OCI-LY1 (cell line): ENCODE measurements at regions not wholly inside any gene's neighbourhood (a gene's known extent, or its start where the extent isn't known, plus 50 kb on each side); places are given as distances from the start of the nearest gene placed in this dataset.

ENCODE experiments used
- H2AFZ ChIP-seq: fragments of 200-600 bp; sonication (generic), shearing (Covaris generic); 2 replicates; pipeline ENCODE4 v1.6.0; 2014; ENCODE audit warnings: antibody characterized with exemption, mild to moderate bottlenecking, low read length
- H3F3A ChIP-seq: fragments of 200-600 bp; sonication (generic), shearing (Covaris generic); 2 replicates; pipeline ENCODE4 v1.6.0; 2014; ENCODE audit warnings: mild to moderate bottlenecking, antibody characterized with exemption, low read length, moderate library complexity; ENCODE audit not compliant: insufficient read depth
- H3K27ac ChIP-seq: fragments of 200-600 bp; sonication (generic); 2 replicates; pipeline ENCODE4 v1.5.1; 2014; ENCODE audit warnings: low read length, mixed run types, mild to moderate bottlenecking, low read depth; ENCODE audit not compliant: poor library complexity, severe bottlenecking
- H3K27me3 ChIP-seq: fragments of 200-600 bp; sonication (generic); 2 replicates; pipeline ENCODE4 v1.6.0; 2014; ENCODE audit warnings: antibody characterized with exemption, mild to moderate bottlenecking, low read length, moderate library complexity; ENCODE audit not compliant: insufficient read depth
- H3K36me3 ChIP-seq: fragments of 200-600 bp; sonication (generic); 2 replicates; pipeline ENCODE4 v1.6.1; 2014; ENCODE audit warnings: mild to moderate bottlenecking, antibody characterized with exemption, low read length, moderate library complexity, mixed read lengths; ENCODE audit not compliant: insufficient read depth
- H3K4me1 ChIP-seq: fragments of 200-600 bp; sonication (generic); 2 replicates; pipeline ENCODE4 v1.5.1; 2014; ENCODE audit warnings: mild to moderate bottlenecking, low read length, moderate library complexity; ENCODE audit not compliant: insufficient read depth, severe bottlenecking
- H3K4me2 ChIP-seq: fragments of 200-600 bp; sonication (generic), shearing (Covaris generic); 2 replicates; pipeline ENCODE4 v1.6.1; 2014; ENCODE audit warnings: low read length
- H3K4me3 ChIP-seq: fragments of 200-600 bp; sonication (generic); 2 replicates; pipeline ENCODE4 v1.5.1; 2014; ENCODE audit warnings: low read length, low read depth, mild to moderate bottlenecking, mixed read lengths; ENCODE audit not compliant: poor library complexity, severe bottlenecking
- H3K79me2 ChIP-seq: fragments of 200-600 bp; shearing (Covaris generic); 2 replicates; pipeline ENCODE4 v1.6.1; 2016; ENCODE audit warnings: mixed run types, low read length, mixed read lengths; ENCODE audit not compliant: insufficient read depth
- H3K9ac ChIP-seq: fragments of 200-600 bp; sonication (generic), shearing (Covaris generic); 2 replicates; pipeline ENCODE4 v1.6.1; 2014; ENCODE audit warnings: mild to moderate bottlenecking, low read length, mixed read lengths
- H3K9me2 ChIP-seq: fragments of 200-600 bp; sonication (generic), shearing (Covaris generic); 2 replicates; pipeline ENCODE4 v1.6.1; 2014; ENCODE audit warnings: low read depth, mild to moderate bottlenecking, low read length, mixed read lengths
- H3K9me3 ChIP-seq: fragments of 200-600 bp; shearing (Covaris generic); 2 replicates; pipeline ENCODE4 v1.6.1; 2014; ENCODE audit warnings: low read length, mixed read lengths
- H4K20me1 ChIP-seq: fragments of 200-600 bp; sonication (generic), shearing (Covaris generic); 2 replicates; pipeline ENCODE4 v1.6.0; 2016; ENCODE audit warnings: mild to moderate bottlenecking, low read length; ENCODE audit not compliant: insufficient read depth
- EZH2 ChIP-seq: fragments of 200-600 bp; sonication (generic), shearing (Covaris generic); IDR thresholded peaks from 2 replicates; pipeline ENCODE4 v1.8.0; 2017; ENCODE audit warnings: borderline replicate concordance, mixed run types, mild to moderate bottlenecking, antibody characterized with exemption, low read length, moderate library complexity, mixed read lengths
- TF ChIP-seq, protein P1 (sequence below): fragments of 200-600 bp; sonication (generic), shearing (Covaris generic); IDR thresholded peaks from 2 replicates; pipeline ENCODE4 v1.5.1; 2017; ENCODE audit warnings: mild to moderate bottlenecking, antibody characterized with exemption, low read length, moderate library complexity, mixed read lengths

DNA sequence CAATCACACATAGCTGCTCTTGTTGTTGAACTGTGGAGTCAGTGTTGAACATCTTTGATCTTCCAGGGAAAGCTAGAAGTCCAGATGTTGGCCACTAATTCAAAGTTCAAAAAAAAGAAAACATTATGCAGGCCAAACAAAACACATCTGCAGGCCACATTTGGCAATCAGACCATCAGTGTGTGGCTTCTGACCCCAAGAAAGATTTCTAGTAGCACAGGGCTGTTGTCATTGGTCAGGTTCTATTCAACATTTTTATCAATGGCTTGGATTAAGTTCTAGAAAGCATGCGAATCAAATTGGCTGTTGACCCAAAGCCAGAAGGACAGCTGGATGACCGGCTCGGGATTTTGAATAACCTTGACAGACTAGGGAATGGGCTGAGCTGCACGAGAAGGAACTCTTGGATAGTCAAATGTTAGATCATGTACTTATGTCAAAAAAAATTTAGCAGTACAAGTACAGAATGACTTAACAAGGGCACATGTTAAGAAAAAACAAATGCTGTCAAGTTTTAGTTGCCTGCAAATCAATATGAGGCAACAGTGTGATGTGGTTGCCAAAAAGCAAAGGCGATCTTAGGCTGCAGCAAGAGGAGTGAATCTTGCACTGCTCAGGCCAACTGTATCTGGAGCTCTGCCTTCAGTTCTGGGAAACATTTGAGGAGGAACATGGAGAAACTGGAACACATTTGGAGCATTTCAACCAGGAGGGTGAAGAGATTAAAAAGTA, 187.6 kb downstream of the RGS9 start:
- H4K20me1 ChIP-seq: no peaks in the 10 kb centered on the region
- TF ChIP-seq, protein P1, sequence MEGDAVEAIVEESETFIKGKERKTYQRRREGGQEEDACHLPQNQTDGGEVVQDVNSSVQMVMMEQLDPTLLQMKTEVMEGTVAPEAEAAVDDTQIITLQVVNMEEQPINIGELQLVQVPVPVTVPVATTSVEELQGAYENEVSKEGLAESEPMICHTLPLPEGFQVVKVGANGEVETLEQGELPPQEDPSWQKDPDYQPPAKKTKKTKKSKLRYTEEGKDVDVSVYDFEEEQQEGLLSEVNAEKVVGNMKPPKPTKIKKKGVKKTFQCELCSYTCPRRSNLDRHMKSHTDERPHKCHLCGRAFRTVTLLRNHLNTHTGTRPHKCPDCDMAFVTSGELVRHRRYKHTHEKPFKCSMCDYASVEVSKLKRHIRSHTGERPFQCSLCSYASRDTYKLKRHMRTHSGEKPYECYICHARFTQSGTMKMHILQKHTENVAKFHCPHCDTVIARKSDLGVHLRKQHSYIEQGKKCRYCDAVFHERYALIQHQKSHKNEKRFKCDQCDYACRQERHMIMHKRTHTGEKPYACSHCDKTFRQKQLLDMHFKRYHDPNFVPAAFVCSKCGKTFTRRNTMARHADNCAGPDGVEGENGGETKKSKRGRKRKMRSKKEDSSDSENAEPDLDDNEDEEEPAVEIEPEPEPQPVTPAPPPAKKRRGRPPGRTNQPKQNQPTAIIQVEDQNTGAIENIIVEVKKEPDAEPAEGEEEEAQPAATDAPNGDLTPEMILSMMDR: no peak
- no peak for TF ChIP-seq EZH2
- no peaks in the 10 kb centered on the region; the same call in 1 of the 2 replicates for H3K9me2 ChIP-seq
- H3K4me2 ChIP-seq: no peak overlapping the region
- H3K36me3 ChIP-seq: no peaks in the 10 kb centered on the region
- H3K9ac ChIP-seq: no peak overlapping the region
- H3K4me1 ChIP-seq: no peaks in the 10 kb centered on the region
- no peaks in the 10 kb centered on the region for H3K79me2 ChIP-seq
- H2AFZ ChIP-seq: no peak overlapping the region
- no peak overlapping the region for H3K4me3 ChIP-seq
- no peaks in the 10 kb centered on the region for H3K9me3 ChIP-seq
- H3F3A ChIP-seq: no peaks in the 10 kb centered on the region
- H3K27ac ChIP-seq: no peak overlapping the region
- peaks cover 8% of the 10 kb centered on the region; the same call in 1 of the 2 replicates for H3K27me3 ChIP-seq

DNA sequence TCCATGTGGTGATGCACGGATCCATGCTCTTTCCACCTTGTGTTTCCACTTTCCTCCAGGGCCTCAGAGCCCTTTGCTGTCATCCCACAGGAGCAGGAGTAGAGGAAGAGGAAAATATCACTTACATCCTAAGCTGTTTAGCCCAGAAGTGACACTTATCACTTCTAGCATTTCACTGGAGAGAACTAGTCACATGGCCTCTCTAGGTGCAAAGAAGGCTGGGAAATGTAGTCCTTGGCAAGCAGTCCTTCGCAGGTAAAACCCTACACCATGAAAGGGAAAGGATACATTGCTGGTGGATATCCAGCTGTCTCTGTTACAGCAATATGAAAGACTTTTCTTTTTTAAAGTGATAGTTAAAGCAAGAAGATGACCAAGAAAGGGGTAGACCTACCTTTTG, 185.9 kb downstream of the RGS9 start:
- H3K9ac ChIP-seq: no peak overlapping the region
- no peaks in the 10 kb centered on the region for H3K79me2 ChIP-seq
- no peaks in the 10 kb centered on the region for H3K36me3 ChIP-seq
- no peak overlapping the region for H3K4me2 ChIP-seq
- no peaks in the 10 kb centered on the region for H4K20me1 ChIP-seq
- H2AFZ ChIP-seq: no peak overlapping the region
- no peaks in the 10 kb centered on the region; the same call in 1 of the 2 replicates for H3K9me2 ChIP-seq
- H3F3A ChIP-seq: no peaks in the 10 kb centered on the region
- H3K4me3 ChIP-seq: no peak overlapping the region
- TF ChIP-seq, protein P1: no peak
- no peak for TF ChIP-seq EZH2
- no peak overlapping the region for H3K27ac ChIP-seq
- H3K4me1 ChIP-seq: no peaks in the 10 kb centered on the region
- H3K27me3 ChIP-seq: peaks cover 8% of the 10 kb centered on the region; the same call in 1 of the 2 replicates
- H3K9me3 ChIP-seq: no peaks in the 10 kb centered on the region

DNA sequence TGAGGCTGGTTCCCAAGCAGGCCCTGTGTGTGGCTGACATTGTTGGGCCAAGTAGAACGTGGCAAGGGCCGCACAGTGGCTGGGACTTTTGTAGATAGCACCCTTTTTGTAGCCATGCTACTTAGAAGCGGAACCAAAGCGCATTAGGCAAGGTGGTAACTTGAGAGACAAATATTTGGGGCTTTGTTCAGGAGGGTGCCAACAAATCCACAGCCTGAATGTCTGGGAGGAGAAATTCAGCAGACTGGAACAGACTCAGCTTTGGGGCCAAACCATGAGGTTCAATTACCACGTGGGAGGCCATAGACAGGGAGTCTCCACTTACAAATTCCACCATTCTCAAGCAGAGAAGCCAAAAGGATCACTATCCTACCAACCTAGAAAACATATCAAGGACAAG, 183.7 kb downstream of the RGS9 start:
- H3K4me3 ChIP-seq: no peak overlapping the region
- H3K4me2 ChIP-seq: no peak overlapping the region
- H4K20me1 ChIP-seq: no peaks in the 10 kb centered on the region
- H3K27me3 ChIP-seq: peaks cover 8% of the 10 kb centered on the region; the same call in 1 of the 2 replicates
- no peaks in the 10 kb centered on the region for H3K79me2 ChIP-seq
- H3K9ac ChIP-seq: no peak overlapping the region
- H3K9me3 ChIP-seq: no peaks in the 10 kb centered on the region
- H2AFZ ChIP-seq: no peak overlapping the region
- no peaks in the 10 kb centered on the region for H3F3A ChIP-seq
- no peak for TF ChIP-seq EZH2
- TF ChIP-seq, protein P1: no peak
- no peaks in the 10 kb centered on the region for H3K4me1 ChIP-seq
- H3K9me2 ChIP-seq: no peaks in the 10 kb centered on the region; the same call in 1 of the 2 replicates
- H3K27ac ChIP-seq: no peak overlapping the region
- no peaks in the 10 kb centered on the region for H3K36me3 ChIP-seq
